ENCODE measurements at regions not wholly inside any gene's neighbourhood (a gene's known extent, or its start where the extent isn't known, plus 50 kb on each side); places are given as distances from the start of the nearest gene placed in this dataset.

- Histone ChIP-seq H3K27ac (ENCODE audit: low read depth, low read length) (no peak overlapping the region), H3K4me2 (ENCODE audit: insufficient read depth in 1 of 2, low read depth in 2 of 2, low read length in 2 of 2) (no peak overlapping the region), H4K91ac (replicated peaks; ENCODE audit: insufficient read length, low read length) (no peak overlapping the region), H2AFZ (ENCODE audit: low read length) (no peak overlapping the region), H2BK12ac (ENCODE audit: low read depth, low read length) (no peak overlapping the region), H2BK5ac (ENCODE audit: low read depth, low read length) (no peak overlapping the region), H3K9me3 (ENCODE audit: insufficient read depth in 2 of 2, low read depth in 1 of 2, low read length in 1 of 2) (no peaks in the 10 kb centered on the region), H2BK120ac (replicated peaks; ENCODE audit: low read depth, low read length) (no peak overlapping the region), H3K23ac (ENCODE audit: insufficient read length) (no peak overlapping the region), H3K79me2 (ENCODE audit: control insufficient read depth in 1 of 2, insufficient read depth in 2 of 2, low read length in 2 of 2) (no peaks in the 10 kb centered on the region), H3K27me3 (replicated peaks in 1 of 4; ENCODE audit: control insufficient read depth in 3 of 4, extremely low read depth in 1 of 4, insufficient read depth in 3 of 4, low read length in 3 of 4) (no peaks in the 10 kb centered on the region), H3K9ac (replicated peaks in 1 of 4; ENCODE audit: extremely low read depth in 1 of 4, low read depth in 3 of 4, low read length in 3 of 4) (no peak overlapping the region), H3K4ac (replicated peaks; ENCODE audit: insufficient read length, low read depth, low read length) (no peak overlapping the region), H4K20me1 (replicated peaks in 1 of 2; ENCODE audit: control insufficient read depth in 1 of 2, insufficient read depth in 2 of 2, low read length in 2 of 2) (no peaks in the 10 kb centered on the region), H2BK20ac (ENCODE audit: low read length) (no peak overlapping the region), H2AK5ac (ENCODE audit: low read depth, low read length) (no peak overlapping the region), H4K5ac (ENCODE audit: insufficient read length, low read depth, low read length) (no peak overlapping the region), H3K79me1 (ENCODE audit: low read depth, low read length) (no peaks in the 10 kb centered on the region), H3K23me2 (ENCODE audit: low read depth, low read length) (no peaks in the 10 kb centered on the region), H4K8ac (ENCODE audit: extremely low read depth, insufficient read depth, low read length) (no peak overlapping the region), H3K14ac (ENCODE audit: insufficient read length) (no peak overlapping the region), H3K36me3 (ENCODE audit: control insufficient read depth in 2 of 4, insufficient read depth in 4 of 4, low read length in 3 of 4) (no peaks in the 10 kb centered on the region), H2BK15ac (ENCODE audit: low read length) (no peak overlapping the region), H3K18ac (ENCODE audit: extremely low read depth, low read length) (no peak overlapping the region), H3K4me3 (ENCODE audit: extremely low read depth in 1 of 4, insufficient read depth in 2 of 4, low read depth in 3 of 4, low read length in 4 of 4) (no peak overlapping the region), H3K4me1 (replicated peaks in 1 of 4; ENCODE audit: control insufficient read depth in 3 of 4, insufficient read depth in 4 of 4, low read length in 3 of 4) (peaks cover 0 to 4% (median 0%) of the 10 kb centered on the region in 4 experiments; a peak in 2 of 7 replicates), H3K56ac (replicated peaks; ENCODE audit: insufficient read length, low read depth, low read length) (no peak overlapping the region)
- CTCF ChIA-PET (ENCODE audit: partially characterized antibody), result interaction anchor here (0.8 to 1.6 kb wide), 5 partner anchors 12 to 253 kb away, joined by 3 to 5 read pairs (median 4); no protein-coding TSS in a partner anchor
- WGBS, 2 experiments (ENCODE audit: extremely low coverage in 1 of 2, insufficient coverage in 1 of 2, insufficient read length in 1 of 2, insufficient replicate concordance in 2 of 2, low coverage in 1 of 2, low lambda C conversion rate in 2 of 2, missing lambda C conversion rate in 1 of 2), result 91% methylated on average over 10 of the region's 10 CpGs; no CpG with 5 or more reads in 1 of the 2 experiments
- DNase-seq (ENCODE audit: low read depth in 1 of 2, low spot score in 2 of 2) (no peak), FAIRE-seq (no peak)
- TF ChIP-seq TCF12 (IDR thresholded peaks at IDR 0.05; ENCODE audit: low read depth, low read length), result no peak
- TF ChIP-seq SIX5 (IDR thresholded peaks at IDR 0.05; ENCODE audit: low read depth, low read length), result no peak
- TF ChIP-seq SIN3A (conservative IDR thresholded peaks at IDR 0.05 in 1 of 2, IDR thresholded peaks at IDR 0.05 in 1 of 2; ENCODE audit: low read depth in 1 of 2, low read length in 2 of 2), result no peak
- TF ChIP-seq RAD21 (IDR thresholded peaks at IDR 0.05 in 1 of 2, conservative IDR thresholded peaks at IDR 0.05 in 1 of 2; ENCODE audit: low read depth in 2 of 2, low read length in 2 of 2), result no peak
- no peak for TF ChIP-seq KDM1A (IDR thresholded peaks at IDR 0.05; ENCODE audit: borderline replicate concordance, low read length)
- no peak for TF ChIP-seq RXRA (IDR thresholded peaks at IDR 0.05; ENCODE audit: insufficient read depth, low read depth, low read length)
- TF ChIP-seq CBX5 (IDR thresholded peaks at IDR 0.05; ENCODE audit: low read depth, low read length), result no peak
- no peak for TF ChIP-seq SP1 (IDR thresholded peaks at IDR 0.05; ENCODE audit: low read depth, low read length)
- TF ChIP-seq ZNF274 (IDR thresholded peaks at IDR 0.05; ENCODE audit: borderline replicate concordance, extremely low read depth, low read length), result no peak
- no peak for TF ChIP-seq POLR2AphosphoS5 (IDR thresholded peaks at IDR 0.05; ENCODE audit: low read depth, low read length)
- POLR2A ChIA-PET (ENCODE audit: partially characterized antibody), result interaction anchor here (0.9 to 1.4 kb wide), 2 partner anchors 9 to 12 kb away, joined by 3 to 4 read pairs; no protein-coding TSS in a partner anchor
Measured at GRCh38 chr3:72569754-72570440, 278.3 kb downstream of the SHQ1 start.

All from H1 (cell line).